ENCODE measurements at regions not wholly inside any gene's neighbourhood (a gene's known extent, or its start where the extent isn't known, plus 50 kb on each side); places are given as distances from the start of the nearest gene placed in this dataset.

- TF ChIP-seq CTCF (IDR thresholded peaks at IDR 0.05; ENCODE audit: unreplicated experiment), result no peak
- no peak for DNase-seq (ENCODE audit: low spot score, unreplicated experiment)
- Mint-ChIP-seq H3K27ac (no peak overlapping the region), H3K9me3 (ENCODE audit: low read depth) (no peaks in the 10 kb centered on the region), H3K36me3 (ENCODE audit: insufficient read depth) (no peaks in the 10 kb centered on the region), H3K4me1 (ENCODE audit: low read depth) (peaks cover 13% of the 10 kb centered on the region), H3K4me3 (ENCODE audit: low read depth) (no peak overlapping the region), H3K27me3 (no peaks in the 10 kb centered on the region)
Observed at GRCh38 chr2:143890798-143891197, 629.1 kb downstream of the ZEB2 start.

GRCh38 chr2:143889216-143889615 lies 630.7 kb downstream of the ZEB2 start:
- Mint-ChIP-seq H3K4me3 (ENCODE audit: low read depth) (no peak overlapping the region), H3K27me3 (no peaks in the 10 kb centered on the region), H3K4me1 (ENCODE audit: low read depth) (peaks cover 13% of the 10 kb centered on the region), H3K27ac (no peak overlapping the region), H3K36me3 (ENCODE audit: insufficient read depth) (no peaks in the 10 kb centered on the region), H3K9me3 (ENCODE audit: low read depth) (no peaks in the 10 kb centered on the region)
- no peak for TF ChIP-seq CTCF (IDR thresholded peaks at IDR 0.05; ENCODE audit: unreplicated experiment)
- no peak for DNase-seq (ENCODE audit: low spot score, unreplicated experiment)

GRCh38 chr2:143885461-143885860 lies 634.5 kb downstream of the ZEB2 start:
- DNase-seq (ENCODE audit: low spot score, unreplicated experiment), result no peak
- Mint-ChIP-seq H3K9me3 (ENCODE audit: low read depth) (no peaks in the 10 kb centered on the region), H3K36me3 (ENCODE audit: insufficient read depth) (no peaks in the 10 kb centered on the region), H3K4me3 (ENCODE audit: low read depth) (no peak overlapping the region), H3K27ac (no peak overlapping the region), H3K4me1 (ENCODE audit: low read depth) (no peaks in the 10 kb centered on the region), H3K27me3 (no peaks in the 10 kb centered on the region)
- no peak for TF ChIP-seq CTCF (IDR thresholded peaks at IDR 0.05; ENCODE audit: unreplicated experiment)

GRCh38 chr2:143881246-143881645 lies 638.7 kb downstream of the ZEB2 start:
- H3K4me3 Mint-ChIP-seq (ENCODE audit: low read depth), result no peak overlapping the region
- H3K36me3 Mint-ChIP-seq (ENCODE audit: insufficient read depth), result no peaks in the 10 kb centered on the region
- no peak for DNase-seq (ENCODE audit: low spot score, unreplicated experiment)
- H3K4me1 Mint-ChIP-seq (ENCODE audit: low read depth), result no peaks in the 10 kb centered on the region
- no peak for TF ChIP-seq CTCF (IDR thresholded peaks at IDR 0.05; ENCODE audit: unreplicated experiment)
- no peak overlapping the region for H3K27ac Mint-ChIP-seq
- H3K27me3 Mint-ChIP-seq, result no peaks in the 10 kb centered on the region
- no peaks in the 10 kb centered on the region for H3K9me3 Mint-ChIP-seq (ENCODE audit: low read depth)

GRCh38 chr2:143877876-143878530 lies 641.9 kb downstream of the ZEB2 start:
- no peak for DNase-seq (ENCODE audit: low spot score, unreplicated experiment)
- H3K9me3 Mint-ChIP-seq (ENCODE audit: low read depth), result peaks cover 2% of the 10 kb centered on the region

More at GRCh38 chr2:143877876-143878530, 641.9 kb downstream of the ZEB2 start:
- no peaks in the 10 kb centered on the region for H3K4me1 Mint-ChIP-seq (ENCODE audit: low read depth)
- no peak for TF ChIP-seq CTCF (IDR thresholded peaks at IDR 0.05; ENCODE audit: unreplicated experiment)
- no peak overlapping the region for H3K27ac Mint-ChIP-seq
- H3K27me3 Mint-ChIP-seq, result no peaks in the 10 kb centered on the region
- H3K36me3 Mint-ChIP-seq (ENCODE audit: insufficient read depth), result no peaks in the 10 kb centered on the region
- no peak overlapping the region for H3K4me3 Mint-ChIP-seq (ENCODE audit: low read depth)

Measured in progenitor cell of endocrine pancreas (in vitro differentiated cells).